Muscle layer of duodenum (tissue), 2 donors: ENCODE measurements at regions not wholly inside any gene's neighbourhood (a gene's known extent, or its start where the extent isn't known, plus 50 kb on each side); places are given as distances from the start of the nearest gene placed in this dataset.

Source experiments
- H3K27ac ChIP-seq: one replicate; pipeline ENCODE4 v1.7.0; 2013; ENCODE audit warnings: mild to moderate bottlenecking, low read length
- H3K27me3 ChIP-seq: one replicate; pipeline ENCODE4 v1.7.0; 2013; ENCODE audit warnings: low read depth, mild to moderate bottlenecking, control low read depth, low read length
- H3K36me3 ChIP-seq, 2 donors: one replicate each; pipeline ENCODE4 v1.7.0; 2013; ENCODE audit warnings: low read length in 2 of 2, control low read depth in 1 of 2, mild to moderate bottlenecking in 1 of 2; ENCODE audit not compliant: insufficient read depth in 2 of 2, control insufficient read depth in 1 of 2
- H3K4me1 ChIP-seq, 2 donors: one replicate each; pipeline ENCODE4 v1.7.0; 2013; ENCODE audit warnings: low read length in 2 of 2, mild to moderate bottlenecking in 2 of 2, control low read depth in 1 of 2, moderate library complexity in 1 of 2; ENCODE audit not compliant: insufficient read depth in 2 of 2, control insufficient read depth in 1 of 2
- H3K4me3 ChIP-seq, 2 donors: one replicate each; pipeline ENCODE4 v1.7.0; 2013; ENCODE audit warnings: low read length in 2 of 2, low read depth in 1 of 2, mild to moderate bottlenecking in 1 of 2
- H3K9me3 ChIP-seq, 2 donors: one replicate each; pipeline ENCODE4 v1.7.0; 2013; ENCODE audit warnings: low read length in 2 of 2, control low read depth in 1 of 2, mild to moderate bottlenecking in 1 of 2; ENCODE audit not compliant: control insufficient read depth in 1 of 2
- donor health status: healthy.

DNA sequence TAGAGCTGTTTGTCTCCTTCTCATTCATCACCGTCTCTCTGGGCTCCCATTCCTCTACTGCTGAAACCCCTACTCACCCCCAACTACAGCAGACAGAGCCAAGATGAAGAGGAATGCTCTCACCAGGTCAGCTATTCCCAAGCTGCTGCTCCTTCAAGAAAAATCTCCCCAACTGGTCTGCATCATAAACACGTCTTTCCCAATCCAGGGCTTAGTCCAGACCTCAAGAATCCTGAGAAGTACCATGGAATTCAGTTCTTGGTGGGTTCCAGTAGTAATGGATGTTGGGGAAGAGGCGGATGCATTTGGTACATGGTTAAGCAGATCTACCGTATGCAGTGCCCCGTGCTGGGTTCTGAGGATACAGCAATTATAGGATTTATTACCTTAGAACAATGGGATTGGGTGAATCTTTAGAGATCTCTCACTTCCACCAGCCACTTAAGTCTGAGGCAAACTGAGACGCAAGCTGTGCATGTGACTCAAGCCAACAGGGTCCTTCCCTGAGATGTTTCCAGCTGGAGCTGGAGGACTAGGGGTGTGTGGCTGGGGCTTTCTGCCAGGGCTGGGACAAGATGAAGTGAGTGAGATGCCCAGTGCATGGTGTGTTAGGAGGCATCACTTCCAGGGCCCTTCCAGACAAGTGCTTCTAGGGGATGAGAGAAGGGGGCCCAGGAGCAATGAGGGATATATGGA is 232.7 kb upstream of the CDH5 start:
- no peaks in the 10 kb centered on the region for H3K36me3 ChIP-seq
- no peak overlapping the region for H3K27ac ChIP-seq
- H3K4me1 ChIP-seq = peaks cover 5 to 7% of the 10 kb centered on the region in 2 donors
- no peak overlapping the region for H3K4me3 ChIP-seq
- H3K9me3 ChIP-seq = no peaks in the 10 kb centered on the region
- H3K27me3 ChIP-seq = no peaks in the 10 kb centered on the region

DNA sequence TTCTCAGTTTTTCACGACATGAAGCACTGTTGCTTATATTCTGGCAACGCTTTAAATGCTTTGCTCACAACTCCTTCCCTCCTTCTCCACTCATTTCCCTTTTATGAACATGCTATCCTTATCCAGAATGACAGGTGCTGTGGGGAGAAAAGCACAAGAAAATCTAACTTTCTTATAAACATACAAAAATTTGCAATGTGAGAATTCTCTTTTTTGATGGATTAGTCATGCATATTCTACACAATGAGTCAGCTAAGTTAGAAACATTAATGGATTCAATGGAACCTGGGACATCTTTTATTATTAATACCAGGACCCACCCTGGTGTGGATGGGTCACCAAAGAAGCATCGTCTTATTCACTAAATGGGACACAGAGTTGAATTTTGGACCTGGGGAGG is 234.6 kb upstream of the CDH5 start:
- Histone ChIP-seq H3K27me3 (no peaks in the 10 kb centered on the region), H3K36me3 (no peaks in the 10 kb centered on the region), H3K4me1 (peaks cover 5 to 7% of the 10 kb centered on the region in 2 donors), H3K9me3 (no peaks in the 10 kb centered on the region), H3K27ac (no peak overlapping the region), H3K4me3 (no peak overlapping the region)

DNA sequence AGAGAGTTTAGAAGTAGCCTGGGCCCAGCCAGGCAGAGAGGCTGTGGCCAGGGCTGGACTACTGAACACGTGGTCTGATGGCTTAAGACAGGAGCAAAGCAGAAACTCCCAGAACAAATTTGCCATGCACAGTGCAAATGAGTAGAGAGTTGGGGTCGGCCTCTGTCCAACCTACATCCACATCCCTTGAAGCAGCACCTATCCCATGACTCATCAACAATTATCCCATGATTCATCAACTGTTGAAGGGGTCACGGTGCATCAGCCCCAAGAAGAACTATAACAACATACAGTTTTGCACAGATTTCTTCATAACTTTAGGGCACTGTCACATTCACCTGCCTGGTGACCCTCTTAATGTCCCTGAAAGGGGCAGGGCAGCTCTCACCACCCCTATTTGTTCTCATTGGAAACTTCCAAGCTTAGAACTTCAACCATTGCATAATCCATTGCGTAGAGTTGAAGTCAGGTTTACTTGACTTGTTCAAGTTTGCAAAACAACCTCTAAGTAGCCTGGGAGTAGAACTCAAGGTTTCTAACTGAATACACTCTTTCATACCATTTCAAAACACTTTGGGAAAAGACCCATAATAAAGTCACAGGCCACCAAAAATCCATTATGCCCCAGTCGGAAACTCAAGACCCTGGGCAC is 235.2 kb upstream of the CDH5 start:
- no peak overlapping the region for H3K27ac ChIP-seq
- no peaks in the 10 kb centered on the region for H3K27me3 ChIP-seq
- H3K9me3 ChIP-seq = no peaks in the 10 kb centered on the region
- no peak overlapping the region for H3K4me3 ChIP-seq
- no peaks in the 10 kb centered on the region for H3K36me3 ChIP-seq
- H3K4me1 ChIP-seq = peaks cover 5 to 7% of the 10 kb centered on the region in 2 donors

DNA sequence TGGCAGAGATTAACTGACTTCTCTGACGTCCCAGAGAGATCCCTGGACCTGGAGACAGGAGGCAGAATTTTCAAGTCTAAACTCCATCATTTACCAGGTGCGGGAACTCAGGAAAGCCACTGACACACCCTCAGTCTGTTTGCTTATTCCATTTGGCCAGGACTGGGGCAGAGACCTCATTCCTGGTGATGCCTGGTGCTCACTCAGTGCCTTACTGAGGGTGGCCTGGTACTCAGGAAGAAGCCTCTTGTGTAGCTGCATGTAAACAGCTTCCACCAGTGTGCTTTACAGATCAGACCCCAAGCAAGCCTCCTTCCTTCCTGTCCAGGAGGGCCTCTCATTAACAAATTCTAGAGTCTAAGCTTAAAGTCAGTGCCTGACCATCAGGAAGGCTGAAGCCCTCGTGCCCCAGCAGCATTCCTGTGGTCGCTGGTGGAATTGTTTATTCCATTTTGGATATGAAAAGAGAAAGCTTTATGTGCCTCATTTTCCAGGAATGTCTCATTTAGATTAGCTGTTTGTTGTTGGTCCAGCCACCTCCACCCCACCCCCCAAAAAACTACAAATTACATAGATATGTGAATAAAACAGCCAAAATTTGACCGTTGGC is 236.1 kb upstream of the CDH5 start:
- no peak overlapping the region for H3K4me3 ChIP-seq
- no peak overlapping the region for H3K27ac ChIP-seq
- H3K36me3 ChIP-seq = no peaks in the 10 kb centered on the region
- H3K4me1 ChIP-seq = peaks cover 3 to 6% of the 10 kb centered on the region in 2 donors
- H3K9me3 ChIP-seq = no peaks in the 10 kb centered on the region
- no peaks in the 10 kb centered on the region for H3K27me3 ChIP-seq

DNA sequence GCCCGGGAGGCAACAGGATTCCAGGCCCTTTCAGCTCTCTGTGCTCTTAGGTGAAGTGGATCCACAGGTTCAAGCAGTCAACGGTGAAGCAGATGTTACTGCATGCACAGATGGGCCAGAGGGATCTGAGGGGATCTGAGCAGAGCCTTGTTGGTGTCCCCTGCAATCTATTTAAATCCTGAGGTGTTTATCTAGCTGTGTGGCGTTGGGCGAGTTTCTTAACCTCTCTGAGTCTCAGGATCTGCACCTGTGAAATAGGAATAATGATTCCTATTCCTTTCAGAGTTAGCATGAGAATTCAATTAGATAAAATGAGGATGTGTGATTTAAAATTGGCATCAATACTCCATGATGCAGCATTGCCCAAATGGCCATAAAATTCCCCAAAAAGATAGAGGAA is 237.3 kb upstream of the CDH5 start:
- H3K4me1 ChIP-seq = no peaks in the 10 kb centered on the region
- no peaks in the 10 kb centered on the region for H3K36me3 ChIP-seq
- no peak overlapping the region for H3K27ac ChIP-seq
- H3K9me3 ChIP-seq = no peaks in the 10 kb centered on the region
- H3K27me3 ChIP-seq = no peaks in the 10 kb centered on the region
- no peak overlapping the region for H3K4me3 ChIP-seq

DNA sequence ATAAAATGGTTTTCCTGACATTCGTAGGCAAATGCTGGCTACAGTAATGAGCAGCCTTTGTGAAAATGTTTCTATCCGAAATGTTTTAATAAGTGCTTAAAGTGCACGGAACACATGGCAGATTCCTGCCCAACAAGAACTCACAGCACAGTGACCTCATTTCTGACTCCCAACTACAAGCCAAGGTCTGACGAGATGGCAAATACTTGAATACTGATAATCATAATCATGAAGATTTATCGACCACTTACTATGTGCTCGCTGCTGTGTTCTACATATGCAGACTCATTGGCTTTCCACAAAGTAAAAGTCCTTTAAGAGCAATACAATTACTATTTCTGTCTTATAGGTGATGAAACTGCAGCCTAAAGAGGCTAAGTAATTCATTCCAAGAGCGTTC is 238.1 kb upstream of the CDH5 start:
- no peak overlapping the region for H3K27ac ChIP-seq
- H3K4me3 ChIP-seq = no peak overlapping the region
- no peaks in the 10 kb centered on the region for H3K9me3 ChIP-seq

DNA sequence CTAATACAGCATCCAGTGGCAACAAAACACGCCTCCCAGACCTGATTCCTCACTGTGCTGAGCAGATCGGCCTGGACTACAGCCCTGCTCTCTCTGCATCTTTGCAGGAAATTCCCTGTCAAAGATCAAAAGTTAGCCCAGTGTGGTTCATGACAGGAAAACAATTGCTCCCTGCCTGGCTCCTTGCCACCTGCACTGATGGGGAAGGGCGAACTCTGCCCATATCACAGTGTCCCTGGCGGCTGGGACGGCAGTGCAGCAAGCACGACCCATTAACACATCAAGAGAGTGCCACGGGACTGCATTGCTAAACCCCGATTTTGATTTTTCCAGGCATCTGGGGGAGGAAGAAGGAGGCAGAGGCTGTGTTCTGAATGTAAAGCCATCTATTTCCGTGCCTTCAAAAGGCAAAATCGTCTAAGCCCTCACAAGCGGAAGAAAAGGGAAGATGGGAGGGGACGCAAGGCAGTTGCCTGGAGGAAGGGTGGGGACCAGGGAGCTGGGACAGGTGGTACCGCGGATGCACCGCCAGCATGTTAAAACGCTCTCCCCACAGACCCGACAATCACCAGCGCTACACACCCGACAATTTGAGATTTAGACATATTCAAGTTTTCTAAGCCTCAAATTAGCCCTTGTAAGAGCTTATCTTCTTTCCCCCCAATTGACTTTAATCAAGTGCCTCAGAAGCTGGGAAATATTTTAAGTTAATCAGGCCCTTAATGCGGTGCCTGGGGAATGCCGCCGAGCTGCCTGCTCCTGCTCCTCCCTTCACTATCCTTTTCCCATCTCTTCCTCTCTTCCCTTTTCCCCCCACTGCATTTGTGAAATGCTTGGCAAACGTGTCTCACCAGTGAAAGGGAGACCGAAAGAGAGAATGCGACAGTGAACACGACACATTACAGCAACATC is 238.8 kb upstream of the CDH5 start:
- H3K4me1 ChIP-seq = no peaks in the 10 kb centered on the region
- no peaks in the 10 kb centered on the region for H3K9me3 ChIP-seq
- no peak overlapping the region for H3K27ac ChIP-seq
- no peak overlapping the region for H3K4me3 ChIP-seq
- H3K36me3 ChIP-seq = no peaks in the 10 kb centered on the region
- no peaks in the 10 kb centered on the region for H3K27me3 ChIP-seq

More for the DNA sequence above, 238.1 kb upstream of the CDH5 start:
- Histone ChIP-seq H3K4me1 (no peaks in the 10 kb centered on the region), H3K27me3 (no peaks in the 10 kb centered on the region), H3K36me3 (no peaks in the 10 kb centered on the region)

DNA sequence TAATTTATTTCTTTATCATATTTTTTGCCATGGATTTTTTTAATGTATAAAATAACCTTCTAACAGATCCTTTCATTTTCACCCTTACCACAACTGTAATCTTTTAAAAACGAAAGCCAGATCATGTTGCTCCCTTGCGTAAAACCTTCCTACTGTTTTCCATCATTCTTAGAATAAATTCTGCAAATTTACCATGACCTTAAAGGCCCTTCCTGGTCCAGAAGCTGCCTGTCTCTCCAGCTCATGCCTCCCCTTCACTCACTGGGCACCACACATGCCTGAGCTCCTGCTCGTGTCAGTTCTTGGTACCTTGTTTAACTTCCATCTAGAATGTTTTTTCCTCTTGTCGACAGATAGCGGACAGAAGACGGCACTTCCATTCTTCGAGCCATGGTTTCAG is 245.0 kb upstream of the CDH5 start:
- Histone ChIP-seq H3K36me3 (no peaks in the 10 kb centered on the region), H3K4me3 (no peak overlapping the region), H3K9me3 (no peaks in the 10 kb centered on the region), H3K4me1 (no peaks in the 10 kb centered on the region), H3K27ac (no peak overlapping the region), H3K27me3 (no peaks in the 10 kb centered on the region)

DNA sequence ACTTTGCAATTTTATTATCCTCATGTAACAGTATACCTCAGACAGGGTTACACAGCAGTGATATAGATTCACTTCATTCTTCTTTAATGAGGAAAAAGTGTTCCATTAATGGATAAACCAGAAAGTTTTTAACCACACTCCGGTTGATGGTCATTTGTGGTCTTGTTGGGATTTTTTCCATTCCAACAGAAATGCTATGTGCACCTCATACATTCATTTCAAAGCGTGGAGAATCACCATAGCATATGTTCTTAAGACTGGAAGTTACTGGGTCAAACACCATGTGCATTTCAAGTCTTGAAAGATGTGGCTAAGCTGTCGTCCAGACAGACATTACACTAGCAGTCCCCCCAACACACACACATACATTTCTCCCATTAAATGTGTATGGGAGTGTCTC is 245.8 kb upstream of the CDH5 start:
- H3K27me3 ChIP-seq = no peaks in the 10 kb centered on the region
- H3K4me3 ChIP-seq = no peak overlapping the region
- no peak overlapping the region for H3K27ac ChIP-seq
- H3K4me1 ChIP-seq = no peaks in the 10 kb centered on the region
- no peaks in the 10 kb centered on the region for H3K9me3 ChIP-seq
- H3K36me3 ChIP-seq = no peaks in the 10 kb centered on the region

DNA sequence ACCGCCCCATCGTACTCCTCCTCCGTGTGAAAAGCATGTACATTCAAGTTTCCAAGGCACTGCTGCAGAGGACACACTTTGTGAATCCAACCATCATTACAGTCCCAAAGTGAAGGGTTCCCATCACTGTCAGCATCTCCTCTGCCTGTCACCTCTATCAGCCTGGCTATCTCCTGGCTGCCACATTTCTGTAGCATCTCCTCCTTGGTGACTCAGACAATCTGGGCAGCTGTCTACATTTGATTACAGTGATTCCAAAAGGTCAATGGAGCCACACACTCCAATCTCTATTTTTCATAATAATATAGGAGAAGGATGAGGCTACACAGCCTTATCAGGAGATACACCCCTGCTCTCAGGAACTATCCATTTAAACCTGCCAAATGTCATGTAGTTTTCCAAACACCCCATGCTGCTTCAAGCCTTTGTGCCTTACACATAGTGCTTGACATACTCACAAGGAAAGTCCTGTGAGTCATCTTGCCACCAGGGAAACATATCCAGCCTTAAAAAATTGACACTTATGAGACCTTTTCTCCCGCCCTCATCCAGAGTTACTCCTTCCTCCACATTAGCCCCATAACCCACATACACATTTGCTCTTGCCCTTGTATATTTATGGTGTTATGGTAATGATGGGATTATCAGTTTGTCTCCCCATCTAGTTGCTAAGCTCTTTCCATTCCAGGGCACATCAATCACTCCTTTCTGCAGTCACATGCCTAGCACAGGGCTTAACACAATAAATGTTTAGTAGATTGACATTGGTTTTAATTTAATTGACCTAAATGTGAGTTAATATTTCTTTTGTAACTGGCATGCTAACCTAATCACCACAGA is 250.1 kb upstream of the CDH5 start:
- Histone ChIP-seq H3K4me3 (no peak overlapping the region), H3K36me3 (no peaks in the 10 kb centered on the region), H3K27me3 (no peaks in the 10 kb centered on the region), H3K4me1 (no peaks in the 10 kb centered on the region), H3K27ac (no peak overlapping the region), H3K9me3 (no peaks in the 10 kb centered on the region)
